Liver (tissue), 7 donors: ENCODE measurements at regions not wholly inside any gene's neighbourhood (a gene's known extent, or its start where the extent isn't known, plus 50 kb on each side); places are given as distances from the start of the nearest gene placed in this dataset.

ENCODE experiments used
- DNase-seq: peaks from one replicate; pipeline ENCODE4 v3.0.0-alpha.2; 2017; ENCODE audit warnings: low spot score
- H3K27ac ChIP-seq, 2 donors: one replicate each; pipeline ENCODE4 v1.7.0; 2013; ENCODE audit warnings: inconsistent platforms in 2 of 2, low read length in 2 of 2, control low read depth in 1 of 2, low read depth in 1 of 2, mild to moderate bottlenecking in 1 of 2
- H3K27me3 ChIP-seq, 4 donors: one replicate each; pipeline versions ENCODE4 v1.6.1 to v1.7.0; 2013; ENCODE audit warnings: low read length in 3 of 4, inconsistent platforms in 1 of 4, mild to moderate bottlenecking in 1 of 4, moderate library complexity in 1 of 4; ENCODE audit not compliant: control insufficient read depth in 4 of 4, insufficient read depth in 4 of 4
- H3K36me3 ChIP-seq, 4 donors: one replicate each; pipeline versions ENCODE4 v1.6.1 to v1.7.0; 2013; ENCODE audit warnings: low read length in 3 of 4, mild to moderate bottlenecking in 3 of 4, low read depth in 1 of 4, moderate library complexity in 1 of 4; ENCODE audit not compliant: control insufficient read depth in 4 of 4, insufficient read depth in 3 of 4
- H3K4me1 ChIP-seq, 4 donors: one replicate each; pipeline versions ENCODE4 v1.6.1 to v1.7.0; 2013; ENCODE audit warnings: low read length in 3 of 4, mild to moderate bottlenecking in 3 of 4, moderate library complexity in 1 of 4; ENCODE audit not compliant: control insufficient read depth in 4 of 4, insufficient read depth in 4 of 4
- H3K4me3 ChIP-seq, 3 donors: one replicate each; pipeline versions ENCODE4 v1.6.1 to v1.7.0; 2013; ENCODE audit warnings: low read length in 3 of 3, control low read depth in 1 of 3, low read depth in 1 of 3, mild to moderate bottlenecking in 1 of 3
- H3K9ac ChIP-seq, 2 donors: one replicate each; pipeline ENCODE4 v1.7.0; 2013; ENCODE audit warnings: low read length in 2 of 2, mild to moderate bottlenecking in 2 of 2, moderate library complexity in 2 of 2, control low read depth in 1 of 2, low read depth in 1 of 2
- H3K9me3 ChIP-seq, 4 donors: one replicate each; pipeline versions ENCODE4 v1.6.1 to v1.7.0; 2013; ENCODE audit warnings: low read length in 3 of 4; ENCODE audit not compliant: control insufficient read depth in 4 of 4
- ATF3 ChIP-seq: IDR thresholded peaks from 2 replicates; pipeline ENCODE4 v1.6.1; 2016; ENCODE audit warnings: antibody characterized with exemption
- EGR1 ChIP-seq, 2 donors: IDR thresholded peaks; 2 replicates each; pipeline ENCODE4 v1.6.1; 2016 to 2018; ENCODE audit warnings: antibody characterized with exemption in 2 of 2, low read depth in 2 of 2
- FOXA1 ChIP-seq: IDR thresholded peaks from 2 replicates; pipeline ENCODE4 v1.6.1; 2016; ENCODE audit warnings: antibody characterized with exemption
- FOXA2 ChIP-seq: IDR thresholded peaks from 2 replicates; pipeline ENCODE4 v1.6.1; 2016; ENCODE audit warnings: antibody characterized with exemption
- GABPA ChIP-seq, 2 donors: IDR thresholded peaks in 1 of 2; conservative IDR thresholded peaks in 1 of 2; 2 replicates each; pipeline ENCODE4 v1.6.1; 2016; ENCODE audit warnings: antibody characterized with exemption in 2 of 2, mild to moderate bottlenecking in 1 of 2, moderate library complexity in 1 of 2
- HNF4A ChIP-seq, 2 donors: conservative IDR thresholded peaks; 2 replicates each; pipeline ENCODE4 v1.6.1; 2016; ENCODE audit warnings: antibody characterized with exemption in 2 of 2, mild to moderate bottlenecking in 2 of 2
- HNF4G ChIP-seq: IDR thresholded peaks from 2 replicates; pipeline ENCODE4 v1.6.1; 2016; ENCODE audit warnings: antibody characterized with exemption
- JUND ChIP-seq, 2 donors: IDR thresholded peaks; 2 replicates each; pipeline ENCODE4 v1.6.1; 2016; ENCODE audit warnings: antibody characterized with exemption in 2 of 2
- MAX ChIP-seq: IDR thresholded peaks from 2 replicates; pipeline ENCODE4 v1.6.1; 2016; ENCODE audit warnings: antibody characterized with exemption
- NR2F2 ChIP-seq: IDR thresholded peaks from 2 replicates; pipeline ENCODE4 v1.6.1; 2016; ENCODE audit warnings: antibody characterized with exemption
- RAD21 ChIP-seq, 2 donors: IDR thresholded peaks; 2 replicates each; pipeline ENCODE4 v1.6.1; 2016; ENCODE audit warnings: antibody characterized with exemption in 2 of 2, mild to moderate bottlenecking in 2 of 2
- REST ChIP-seq: IDR thresholded peaks from 2 replicates; pipeline ENCODE4 v1.6.1; 2016; ENCODE audit warnings: antibody characterized with exemption, mild to moderate bottlenecking
- RXRA ChIP-seq, 2 donors: IDR thresholded peaks; 2 replicates each; pipeline ENCODE4 v1.6.1; 2017 to 2018; ENCODE audit warnings: antibody characterized with exemption in 2 of 2, mild to moderate bottlenecking in 1 of 2
- SP1 ChIP-seq: IDR thresholded peaks from 2 replicates; pipeline ENCODE4 v1.6.1; 2018; ENCODE audit warnings: antibody characterized with exemption, mild to moderate bottlenecking
- TAF1 ChIP-seq: conservative IDR thresholded peaks from 2 replicates; pipeline ENCODE4 v1.6.1; 2016; ENCODE audit warnings: antibody characterized with exemption, mild to moderate bottlenecking
- YY1 ChIP-seq: IDR thresholded peaks from 2 replicates; pipeline ENCODE4 v1.6.1; 2016; ENCODE audit warnings: antibody characterized with exemption, mild to moderate bottlenecking
- ZBTB33 ChIP-seq: IDR thresholded peaks from 2 replicates; pipeline ENCODE4 v1.6.1; 2016; ENCODE audit warnings: antibody characterized with exemption
- WGBS: extraction: QIAGEN DNeasy Blood & Tissue Kit; methylation state at CpG from one replicate; pipeline ENCODE4 v1.1.7; 2013; 5-methylcytosine and 5-hydroxymethylcytosine counted together
- donor health status: healthy.
- donor health status: healthy.
- donor health status: healthy.
- donor health status: healthy.

- Histone ChIP-seq H3K36me3 (no peaks in the 10 kb centered on the region), H3K27ac (no peak overlapping the region), H3K27me3 (no peaks in the 10 kb centered on the region), H3K4me1 (no peaks in the 10 kb centered on the region), H3K9ac (no peak overlapping the region), H3K9me3 (no peaks in the 10 kb centered on the region), H3K4me3 (no peak overlapping the region)
- TF ChIP-seq JUND (IDR thresholded peaks at IDR 0.05) (no peak), FOXA2 (no peak), ZBTB33 (no peak), ATF3 (no peak), MAX (no peak), FOXA1 (no peak), RXRA (IDR thresholded peaks at IDR 0.05) (no peak), TAF1 (no peak), SP1 (no peak), GABPA (IDR thresholded peaks at IDR 0.05 in 1 of 2, conservative IDR thresholded peaks at IDR 0.05 in 1 of 2) (no peak), REST (no peak), NR2F2 (no peak), EGR1 (IDR thresholded peaks at IDR 0.05; ENCODE audit: low read depth in 2 of 2) (no peak), RAD21 (IDR thresholded peaks at IDR 0.05) (no peak), HNF4A (conservative IDR thresholded peaks at IDR 0.05) (no peak), YY1 (no peak)
- no peak for DNase-seq
- 49% methylated on average over 1 of the region's 1 CpG for WGBS
These were observed 715.4 kb downstream of the NSUN3 start for GRCh38 chr3:94778289-94778688.

- WGBS: 88% methylated on average over 4 of the region's 4 CpGs
- Histone ChIP-seq H3K4me1 (no peaks in the 10 kb centered on the region), H3K4me3 (no peak overlapping the region), H3K9me3 (no peaks in the 10 kb centered on the region), H3K9ac (no peak overlapping the region), H3K36me3 (no peaks in the 10 kb centered on the region), H3K27me3 (no peaks in the 10 kb centered on the region), H3K27ac (no peak overlapping the region)
- no peak for DNase-seq
- TF ChIP-seq GABPA (IDR thresholded peaks at IDR 0.05 in 1 of 2, conservative IDR thresholded peaks at IDR 0.05 in 1 of 2) (no peak), SP1 (no peak), RXRA (IDR thresholded peaks at IDR 0.05) (no peak), FOXA2 (no peak), HNF4G (no peak), HNF4A (conservative IDR thresholded peaks at IDR 0.05) (no peak), RAD21 (IDR thresholded peaks at IDR 0.05) (no peak), ATF3 (no peak), NR2F2 (no peak), FOXA1 (no peak), TAF1 (no peak), REST (no peak), YY1 (no peak)
These were observed 716.1 kb downstream of the NSUN3 start for GRCh38 chr3:94778814-94779494.
